ENCODE measurements at regions not wholly inside any gene's neighbourhood (a gene's known extent, or its start where the extent isn't known, plus 50 kb on each side); places are given as distances from the start of the nearest gene placed in this dataset.

- TF ChIP-seq POLR2A (IDR thresholded peaks at IDR 0.05) (no peak), POLR2AphosphoS5 (IDR thresholded peaks at IDR 0.05; ENCODE audit: insufficient read depth in 1 of 2, low read depth in 1 of 2) (no peak)
Measured at GRCh38 chr16:66143415-66143814, 223.1 kb upstream of the CDH5 start.
